ENCODE measurements at regions not wholly inside any gene's neighbourhood (a gene's known extent, or its start where the extent isn't known, plus 50 kb on each side); places are given as distances from the start of the nearest gene placed in this dataset.

- Mint-ChIP-seq H3K4me1 (ENCODE audit: low read depth) (peaks cover 19% of the 10 kb centered on the region), H3K36me3 (ENCODE audit: insufficient read depth) (no peaks in the 10 kb centered on the region)
- no peak for TF ChIP-seq CTCF (IDR thresholded peaks at IDR 0.05; ENCODE audit: unreplicated experiment)
Measured at GRCh38 chr2:139465789-139466188, 685.6 kb upstream of the NXPH2 start.

GRCh38 chr2:139457873-139458272 lies 677.7 kb upstream of the NXPH2 start:
- Mint-ChIP-seq H3K27me3 (no peaks in the 10 kb centered on the region), H3K4me3 (ENCODE audit: low read depth) (no peak overlapping the region), H3K4me1 (ENCODE audit: low read depth) (peaks cover 12% of the 10 kb centered on the region), H3K36me3 (ENCODE audit: insufficient read depth) (no peaks in the 10 kb centered on the region), H3K27ac (no peak overlapping the region), H3K9me3 (ENCODE audit: low read depth) (peaks cover 14% of the 10 kb centered on the region)
- DNase-seq (ENCODE audit: low spot score, unreplicated experiment) = no peak
- TF ChIP-seq CTCF (IDR thresholded peaks at IDR 0.05; ENCODE audit: unreplicated experiment) = no peak

More at GRCh38 chr2:139465789-139466188, 685.6 kb upstream of the NXPH2 start:
- Mint-ChIP-seq H3K9me3 (ENCODE audit: low read depth) (no peaks in the 10 kb centered on the region), H3K27me3 (no peaks in the 10 kb centered on the region), H3K4me3 (ENCODE audit: low read depth) (no peak overlapping the region), H3K27ac (no peak overlapping the region)
- DNase-seq (ENCODE audit: low spot score, unreplicated experiment) = no peak

- H3K9me3 Mint-ChIP-seq (ENCODE audit: low read depth) = peaks cover 21% of the 10 kb centered on the region
- H3K4me1 Mint-ChIP-seq (ENCODE audit: low read depth) = no peaks in the 10 kb centered on the region
- no peaks in the 10 kb centered on the region for H3K27me3 Mint-ChIP-seq
- TF ChIP-seq CTCF (IDR thresholded peaks at IDR 0.05; ENCODE audit: unreplicated experiment) = no peak
- no peaks in the 10 kb centered on the region for H3K36me3 Mint-ChIP-seq (ENCODE audit: insufficient read depth)
- DNase-seq (ENCODE audit: low spot score, unreplicated experiment) = no peak
- H3K27ac Mint-ChIP-seq = no peak overlapping the region
- no peak overlapping the region for H3K4me3 Mint-ChIP-seq (ENCODE audit: low read depth)
Measured at GRCh38 chr2:139454251-139454650, 674.1 kb upstream of the NXPH2 start.

- Mint-ChIP-seq H3K36me3 (ENCODE audit: insufficient read depth) (no peaks in the 10 kb centered on the region), H3K9me3 (ENCODE audit: low read depth) (no peaks in the 10 kb centered on the region), H3K27me3 (no peaks in the 10 kb centered on the region), H3K4me3 (ENCODE audit: low read depth) (no peak overlapping the region), H3K27ac (no peak overlapping the region), H3K4me1 (ENCODE audit: low read depth) (peaks cover 11% of the 10 kb centered on the region)
- no peak for DNase-seq (ENCODE audit: low spot score, unreplicated experiment)
- TF ChIP-seq CTCF (IDR thresholded peaks at IDR 0.05; ENCODE audit: unreplicated experiment) = no peak
Measured at GRCh38 chr2:139439100-139439499, 658.9 kb upstream of the NXPH2 start.

GRCh38 chr2:139438478-139438877 lies 658.3 kb upstream of the NXPH2 start:
- no peaks in the 10 kb centered on the region for H3K36me3 Mint-ChIP-seq (ENCODE audit: insufficient read depth)
- TF ChIP-seq CTCF (IDR thresholded peaks at IDR 0.05; ENCODE audit: unreplicated experiment) = no peak
- H3K4me3 Mint-ChIP-seq (ENCODE audit: low read depth) = no peak overlapping the region
- peaks cover 11% of the 10 kb centered on the region for H3K4me1 Mint-ChIP-seq (ENCODE audit: low read depth)
- H3K27me3 Mint-ChIP-seq = no peaks in the 10 kb centered on the region
- no peaks in the 10 kb centered on the region for H3K9me3 Mint-ChIP-seq (ENCODE audit: low read depth)
- H3K27ac Mint-ChIP-seq = no peak overlapping the region
- DNase-seq (ENCODE audit: low spot score, unreplicated experiment) = no peak
